ENCODE measurements at regions not wholly inside any gene's neighbourhood (a gene's known extent, or its start where the extent isn't known, plus 50 kb on each side); places are given as distances from the start of the nearest gene placed in this dataset.

DNA sequence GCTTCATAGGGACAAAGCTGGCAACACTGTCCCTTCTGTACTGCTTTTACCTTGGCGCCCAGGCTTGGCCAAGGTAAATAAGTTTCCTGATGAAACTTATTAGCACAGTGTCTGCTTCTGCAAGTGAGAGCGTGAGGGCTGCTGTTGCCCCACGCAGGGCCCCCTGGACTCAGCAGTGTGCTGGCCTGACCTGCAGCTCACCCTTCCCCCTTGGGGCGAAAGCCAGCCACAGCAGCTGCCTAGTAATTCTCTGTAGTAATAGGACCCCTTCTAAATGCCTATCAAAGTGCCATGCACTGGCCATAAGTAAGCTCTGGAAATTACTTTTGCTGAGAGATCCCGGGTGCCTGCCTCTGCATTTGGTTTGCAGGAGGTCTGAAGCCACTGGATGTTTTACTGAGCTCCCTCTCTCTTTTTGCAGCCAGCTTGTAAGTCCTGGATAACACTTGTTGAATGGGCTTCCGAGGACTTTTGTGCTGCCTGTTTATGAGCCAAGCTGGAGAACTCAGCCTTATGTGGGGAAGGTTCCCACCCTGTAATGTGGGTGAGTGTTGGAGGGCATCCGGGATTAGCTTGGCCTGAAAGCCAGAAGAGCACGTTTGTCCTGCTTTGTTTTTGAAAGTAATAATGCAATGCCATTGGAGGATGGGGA lies 293.9 kb downstream of the C7orf25 start:
- DNase-seq (ENCODE audit: low read depth in 2 of 2), result no peak

DNA sequence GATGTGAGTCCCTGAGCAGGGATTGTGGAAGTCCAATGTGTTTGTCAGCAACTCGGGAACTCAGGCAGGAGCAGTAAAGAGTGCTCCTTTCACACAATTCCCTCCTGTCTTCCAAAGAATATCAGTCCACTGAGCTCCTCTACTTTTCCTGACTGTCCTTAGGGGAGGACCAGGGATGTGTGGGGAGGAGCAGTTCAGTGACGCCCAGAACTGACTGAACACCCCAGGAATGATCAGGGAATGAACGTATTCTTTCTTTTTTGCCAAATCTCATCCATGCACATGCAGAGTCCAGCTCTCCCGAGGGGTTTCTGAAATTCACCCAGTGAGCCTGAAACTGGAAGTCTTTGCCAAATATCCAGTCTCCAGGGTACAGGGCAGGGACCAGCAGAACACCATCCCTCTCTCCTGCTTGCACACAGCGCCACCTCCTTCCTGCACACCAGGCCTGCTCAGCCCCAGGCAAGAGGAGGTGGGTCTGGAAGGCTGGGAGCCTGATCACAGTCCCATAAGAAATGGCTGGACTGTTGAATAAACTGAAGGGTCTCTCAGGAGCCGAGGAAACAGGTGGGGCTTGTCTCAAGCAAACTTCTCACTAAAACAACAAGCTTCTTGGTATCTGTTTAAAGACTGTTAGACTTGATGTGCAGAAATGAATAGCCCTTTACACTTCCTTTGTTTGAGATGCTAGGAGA lies 294.7 kb downstream of the C7orf25 start:
- DNase-seq (ENCODE audit: low read depth in 2 of 2), result no peak

DNA sequence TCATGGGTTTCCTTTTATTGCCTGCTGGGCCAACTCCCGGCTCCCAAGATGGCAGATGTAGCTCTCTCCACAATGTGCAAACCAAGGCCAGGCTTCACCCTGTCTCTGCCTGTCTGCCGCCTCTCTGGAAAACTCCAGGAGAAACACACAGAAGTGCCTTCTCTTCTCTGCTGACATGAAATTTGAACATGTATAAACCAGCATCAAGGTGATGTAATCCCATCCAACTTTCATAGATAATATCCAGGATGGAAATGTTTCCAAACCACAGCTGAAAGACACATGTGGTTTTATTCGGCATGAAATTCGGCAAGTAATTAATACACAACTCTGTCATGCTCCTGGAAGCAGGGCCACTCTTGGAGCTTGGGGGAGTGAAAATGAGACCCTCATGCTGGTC lies 297.2 kb downstream of the C7orf25 start:
- no peak for DNase-seq (ENCODE audit: low read depth in 2 of 2)

DNA sequence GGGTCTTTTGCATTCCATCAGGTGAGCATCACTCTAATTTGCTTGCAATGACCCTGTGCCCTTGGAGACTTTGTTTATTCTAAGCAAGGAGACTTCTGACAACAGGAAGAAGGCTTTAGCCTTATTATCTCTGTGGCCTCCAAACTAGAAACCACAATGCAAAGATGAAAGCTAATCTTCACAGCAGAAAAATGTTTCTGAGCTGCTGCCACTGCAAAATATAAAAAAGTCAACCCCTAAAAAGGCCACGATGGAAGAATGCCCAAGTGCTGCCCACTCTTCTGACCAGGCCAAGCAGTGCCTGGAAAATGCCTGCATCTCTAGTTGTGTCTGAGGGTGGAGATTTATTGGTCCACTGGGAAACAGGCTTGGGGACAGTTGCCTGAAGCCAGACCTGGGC lies 299.9 kb downstream of the C7orf25 start:
- DNase-seq (ENCODE audit: low read depth in 2 of 2), result no peak

DNA sequence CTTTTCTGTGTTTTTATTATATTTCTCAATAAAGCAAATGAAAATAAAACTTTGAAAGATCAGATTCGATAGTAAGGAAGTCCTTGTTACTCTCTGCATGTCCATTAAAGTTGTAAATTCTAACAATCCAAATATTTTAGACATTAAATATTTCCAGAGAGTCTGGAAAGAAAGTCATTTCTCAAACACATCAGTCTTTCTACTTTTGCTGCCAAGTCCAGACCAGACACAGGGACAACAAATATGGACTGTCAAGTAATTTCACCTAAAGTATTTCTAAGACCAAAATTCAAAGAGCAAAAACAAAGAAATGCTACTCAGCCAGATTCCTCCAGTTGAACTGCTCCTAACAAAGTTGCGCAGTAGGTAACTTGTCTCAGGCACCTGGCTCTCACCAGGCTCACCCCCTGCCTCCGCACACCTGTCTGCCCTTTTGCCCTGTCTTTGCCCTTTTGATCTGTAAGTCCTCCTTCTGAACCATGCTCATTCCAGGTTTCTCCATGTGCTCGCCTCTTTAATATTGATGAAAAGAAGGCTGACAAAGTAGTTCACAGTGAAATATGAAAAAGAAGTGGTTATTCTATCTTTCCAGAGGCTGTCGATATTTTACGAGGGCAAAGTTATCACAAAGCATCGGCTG lies 300.5 kb downstream of the C7orf25 start:
- no peak for DNase-seq (ENCODE audit: low read depth in 2 of 2)

DNA sequence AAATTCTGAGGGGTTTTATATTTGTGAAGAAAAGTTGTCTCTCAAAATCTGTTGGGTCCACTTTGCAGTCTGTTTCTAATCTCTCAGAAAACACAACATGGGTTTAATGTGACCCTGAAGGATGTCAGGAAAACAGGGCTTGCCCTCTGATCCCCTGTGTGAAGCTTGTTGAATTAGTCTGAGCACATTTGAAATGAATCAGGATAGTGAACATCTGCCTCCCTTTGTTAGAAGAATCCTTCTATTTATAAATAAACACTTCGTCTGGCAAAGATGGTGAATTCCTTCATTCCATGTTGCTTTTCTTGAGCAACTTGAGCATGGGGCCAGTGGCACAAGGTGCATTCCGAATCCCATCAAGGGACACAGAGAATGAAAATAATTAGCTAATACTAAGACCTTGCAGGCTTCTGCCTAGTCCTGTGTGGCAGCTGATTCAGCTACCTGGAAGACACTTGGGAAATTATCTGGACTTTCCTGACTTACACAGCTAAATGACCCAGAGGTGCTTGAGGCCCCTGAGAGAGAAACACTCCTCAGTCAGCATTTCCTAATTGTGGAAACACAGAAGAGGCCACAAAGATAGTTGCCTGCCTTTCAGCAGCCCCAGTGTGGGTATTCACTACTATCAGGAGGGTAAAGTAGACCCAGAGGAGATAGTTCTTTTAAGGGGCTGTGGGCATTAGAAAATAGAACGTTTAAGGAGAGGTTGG lies 305.5 kb downstream of the C7orf25 start:
- no peak for DNase-seq (ENCODE audit: low read depth in 2 of 2)

DNA sequence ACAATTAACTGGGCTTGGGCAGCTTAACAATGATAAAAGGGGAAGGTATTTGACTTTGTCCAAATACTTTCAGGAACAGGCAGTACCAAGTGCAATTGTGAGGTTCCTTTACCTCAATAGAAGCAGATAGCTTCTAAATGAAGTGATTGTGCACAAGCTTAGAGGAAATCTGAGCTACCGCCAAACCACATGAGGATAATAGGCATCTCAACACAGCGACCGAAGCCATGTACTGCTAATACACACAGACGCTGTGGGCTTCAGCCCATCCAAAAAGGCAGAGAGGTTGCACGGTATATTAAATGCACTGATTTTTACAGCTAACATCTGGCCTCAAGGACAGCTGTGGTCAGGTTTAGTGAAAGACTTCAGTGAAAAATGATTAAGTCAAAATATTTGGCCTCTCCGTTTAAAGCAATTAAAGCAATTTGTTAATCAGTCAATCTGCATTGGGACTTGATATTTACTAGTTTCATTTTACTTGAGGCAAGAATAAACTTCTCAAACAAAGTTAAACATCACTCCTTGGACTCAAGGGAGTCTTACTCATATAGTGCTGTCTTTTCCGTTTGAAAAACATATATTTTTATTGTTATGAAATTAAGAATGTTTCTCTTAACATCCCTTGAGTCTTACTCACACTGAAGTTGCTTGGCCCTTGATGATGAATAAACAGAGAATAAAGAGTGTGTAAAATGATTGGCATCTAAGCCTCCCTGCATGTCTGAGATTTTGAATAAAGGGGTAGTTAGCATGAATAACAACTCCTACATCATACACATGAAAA lies 306.3 kb downstream of the C7orf25 start:
- DNase-seq (ENCODE audit: low read depth in 2 of 2), result no peak

DNA sequence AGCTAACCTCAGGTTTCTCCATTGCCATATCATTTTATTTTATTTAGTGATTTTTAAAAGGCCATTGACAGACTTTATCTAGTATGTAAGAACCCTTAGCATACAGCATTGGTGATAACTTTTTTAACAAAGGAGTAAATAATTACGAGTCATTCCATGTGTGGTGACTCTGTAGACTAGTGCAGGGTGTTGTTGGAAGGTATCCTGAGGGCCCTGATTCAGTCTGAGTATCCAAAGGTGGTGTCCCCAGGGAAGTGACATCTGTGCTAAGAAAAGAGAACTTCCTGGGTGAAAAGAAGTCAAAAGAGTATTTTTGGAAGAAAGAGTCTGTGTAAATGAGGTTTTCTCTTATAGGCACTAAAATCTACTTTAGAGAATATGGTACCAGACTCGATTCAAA lies 308.4 kb downstream of the C7orf25 start:
- DNase-seq (ENCODE audit: low read depth in 2 of 2), result no peak

DNA sequence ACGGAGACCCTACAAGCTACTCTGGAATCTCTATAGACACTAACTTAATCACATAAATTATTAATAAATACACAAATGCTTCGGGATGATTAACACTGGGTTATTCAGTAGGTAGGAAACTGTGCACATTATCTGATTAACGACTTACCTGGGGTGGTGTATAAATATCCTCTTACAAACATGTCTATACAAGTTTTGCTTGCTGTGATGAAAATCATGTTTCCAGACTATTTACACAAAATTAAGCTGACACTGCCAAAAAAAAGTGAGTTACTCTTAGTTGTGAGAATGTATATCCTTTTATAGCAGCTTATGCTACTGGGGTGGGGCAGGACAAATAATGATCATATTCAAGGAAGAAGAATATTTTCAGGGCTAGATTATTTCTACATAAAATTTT lies 314.6 kb downstream of the C7orf25 start:
- DNase-seq (ENCODE audit: low read depth in 2 of 2), result no peak

DNA sequence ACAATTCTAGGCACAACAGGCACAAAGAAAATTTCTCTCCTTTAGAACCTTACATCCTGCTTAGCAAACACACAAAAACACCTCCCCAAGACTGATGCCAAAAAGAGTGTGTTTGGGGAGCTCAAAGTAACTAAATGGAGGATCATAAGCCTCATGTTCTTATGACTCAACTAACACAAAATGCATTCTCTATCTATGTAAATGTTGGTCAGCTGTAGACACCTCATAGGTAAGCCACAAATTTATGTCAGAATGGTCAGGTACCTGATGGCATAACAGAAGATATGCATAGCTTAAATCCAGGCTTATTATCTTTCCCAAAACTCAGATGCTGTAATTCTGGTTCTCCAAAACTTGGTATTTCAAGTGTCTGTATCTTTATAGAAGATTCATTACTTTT lies 315.1 kb downstream of the C7orf25 start:
- no peak for DNase-seq (ENCODE audit: low read depth in 2 of 2)

DNA sequence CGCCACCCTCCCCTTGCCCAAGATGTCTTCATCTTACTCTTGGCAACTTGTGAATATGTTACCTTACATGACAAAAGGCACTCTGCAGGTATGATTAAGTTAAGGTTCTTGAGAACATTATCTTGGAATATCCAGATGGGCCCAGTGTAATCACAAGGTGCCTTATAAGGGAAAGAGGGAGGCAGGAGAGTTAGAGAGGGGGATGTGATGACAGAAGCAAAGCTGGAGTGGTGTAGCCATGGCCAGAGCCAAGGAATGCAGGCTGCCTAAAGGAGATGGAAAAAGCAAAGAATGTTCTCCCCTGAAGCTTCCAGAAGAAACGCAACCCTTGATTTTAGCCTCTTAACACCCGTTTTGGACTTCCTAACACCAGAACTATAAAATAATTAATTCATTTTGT lies 318.0 kb downstream of the C7orf25 start:
- no peak for DNase-seq (ENCODE audit: low read depth in 2 of 2)

DNA sequence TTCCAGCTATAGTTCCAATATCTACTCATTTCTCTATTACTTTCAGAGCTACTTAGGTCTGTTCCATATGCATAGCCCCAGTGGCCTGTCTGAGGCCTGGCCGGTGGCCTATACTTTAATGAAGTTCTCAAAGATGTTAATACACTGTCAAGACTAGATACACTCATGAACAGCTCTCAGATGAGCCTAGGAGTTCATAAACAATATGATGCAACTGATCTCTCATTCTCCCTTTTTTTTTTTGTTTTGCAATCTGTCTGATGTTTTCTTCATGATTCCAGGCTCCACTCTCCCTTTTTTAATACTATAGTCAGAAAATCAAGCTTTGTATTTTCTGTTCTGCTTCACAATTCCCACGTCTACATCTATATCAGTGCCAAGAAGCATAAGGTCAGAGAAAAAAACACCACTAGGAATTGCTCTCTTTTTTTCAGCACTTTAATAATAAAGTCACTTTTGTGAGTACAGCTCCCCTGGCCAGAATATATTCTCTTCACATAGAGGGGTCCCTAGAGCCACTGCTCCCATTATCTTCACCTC lies 321.0 kb downstream of the C7orf25 start:
- DNase-seq (ENCODE audit: low read depth in 2 of 2), result no peak

DNA sequence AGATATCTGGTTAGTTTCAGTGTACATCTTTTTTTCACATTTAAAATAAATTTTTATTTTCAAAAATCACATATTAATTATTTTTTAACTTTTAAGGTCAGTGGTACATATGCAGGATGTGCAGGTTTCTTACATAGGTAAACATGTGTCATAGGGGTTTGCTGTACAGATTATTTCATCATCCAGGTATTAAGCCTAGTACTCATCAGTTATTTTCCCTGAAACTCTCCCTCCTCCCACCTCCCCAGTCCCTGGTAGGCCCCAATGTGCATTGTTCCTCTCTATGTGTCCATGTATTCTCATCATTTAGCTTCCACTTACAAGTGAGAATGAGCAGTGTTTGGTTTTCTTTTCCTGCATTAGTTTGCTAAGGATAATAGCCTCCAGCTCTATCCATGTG lies 323.0 kb downstream of the C7orf25 start:
- DNase-seq (ENCODE audit: low read depth in 2 of 2), result no peak

DNA sequence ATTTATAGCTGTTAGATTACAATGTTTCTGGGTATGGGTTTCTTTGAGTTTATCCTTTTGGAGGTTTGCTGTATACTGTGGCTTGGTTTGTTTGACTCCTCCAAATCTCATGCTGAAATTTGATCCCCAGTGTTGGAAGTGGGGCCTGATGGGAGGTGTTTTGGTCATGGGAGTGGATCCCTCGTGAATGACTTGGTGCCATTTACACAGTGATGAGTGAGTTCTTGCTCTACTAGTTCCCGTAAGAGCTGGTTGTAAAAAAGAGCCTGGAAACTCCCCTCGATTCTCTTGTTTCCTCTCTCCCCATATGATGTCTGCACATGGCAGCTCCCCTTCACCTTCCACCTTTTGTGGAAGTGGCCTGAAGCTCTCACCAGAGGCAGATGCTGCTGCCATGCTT lies 324.1 kb downstream of the C7orf25 start:
- DNase-seq (ENCODE audit: low read depth in 2 of 2), result no peak

DNA sequence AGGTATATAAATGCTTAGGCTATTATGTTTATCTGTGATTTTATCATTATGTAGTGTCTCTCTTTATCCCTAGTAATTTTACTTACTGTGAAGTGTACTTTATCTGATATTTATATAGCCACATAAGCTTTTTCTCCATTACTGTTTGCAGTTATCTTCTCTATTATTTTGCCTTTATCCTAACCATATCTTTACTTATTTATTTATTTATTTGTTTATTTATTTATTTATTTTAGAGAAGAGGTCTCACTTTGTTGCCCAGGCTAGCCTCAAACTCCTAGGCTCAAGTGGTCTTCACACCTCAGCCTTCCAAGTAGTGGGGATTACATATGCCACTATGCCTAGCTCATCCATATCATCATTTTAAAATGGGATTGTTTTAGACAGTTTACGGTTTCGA lies 331.8 kb downstream of the C7orf25 start:
- DNase-seq (ENCODE audit: low read depth in 2 of 2), result no peak

DNA sequence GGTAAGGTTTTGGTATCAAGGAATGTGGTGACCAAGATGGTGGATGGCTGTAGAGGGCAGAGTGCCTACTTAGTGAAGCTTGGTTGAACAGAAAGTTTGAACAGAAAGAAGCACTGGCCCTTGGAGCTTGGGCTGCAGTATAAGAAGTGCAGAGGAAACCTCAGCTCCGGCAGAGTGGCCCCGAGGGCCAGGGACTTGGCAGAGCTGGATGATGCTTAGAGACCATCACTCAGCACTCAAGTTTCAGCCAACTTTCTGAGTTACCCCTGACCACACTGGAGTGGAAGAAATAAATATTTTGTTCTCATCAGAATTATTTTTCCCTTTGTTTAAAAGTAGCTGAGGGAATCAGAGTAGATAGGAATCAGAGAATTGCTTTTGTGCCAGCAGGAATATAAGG lies 336.7 kb downstream of the C7orf25 start:
- DNase-seq (ENCODE audit: low read depth in 2 of 2), result no peak

DNA sequence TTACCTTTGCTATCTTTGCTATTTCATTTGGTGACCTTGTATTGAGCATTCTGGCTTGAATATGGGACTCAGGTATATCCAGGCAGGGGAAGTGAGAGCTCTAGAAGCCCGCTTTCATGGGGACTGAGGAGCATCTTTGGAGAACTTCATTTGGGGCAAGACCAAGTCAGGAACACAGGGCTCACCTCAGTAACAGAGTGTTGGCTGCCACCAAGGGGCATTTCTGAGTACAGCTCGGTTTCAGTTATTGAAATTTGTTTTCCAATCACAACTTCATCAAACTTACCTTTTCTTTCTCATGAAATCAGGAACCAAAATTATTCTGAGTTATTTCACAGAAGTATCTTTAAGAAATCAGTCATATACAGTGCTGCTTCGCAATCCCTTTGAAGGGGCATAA lies 337.2 kb downstream of the C7orf25 start:
- DNase-seq (ENCODE audit: low read depth in 2 of 2), result no peak

DNA sequence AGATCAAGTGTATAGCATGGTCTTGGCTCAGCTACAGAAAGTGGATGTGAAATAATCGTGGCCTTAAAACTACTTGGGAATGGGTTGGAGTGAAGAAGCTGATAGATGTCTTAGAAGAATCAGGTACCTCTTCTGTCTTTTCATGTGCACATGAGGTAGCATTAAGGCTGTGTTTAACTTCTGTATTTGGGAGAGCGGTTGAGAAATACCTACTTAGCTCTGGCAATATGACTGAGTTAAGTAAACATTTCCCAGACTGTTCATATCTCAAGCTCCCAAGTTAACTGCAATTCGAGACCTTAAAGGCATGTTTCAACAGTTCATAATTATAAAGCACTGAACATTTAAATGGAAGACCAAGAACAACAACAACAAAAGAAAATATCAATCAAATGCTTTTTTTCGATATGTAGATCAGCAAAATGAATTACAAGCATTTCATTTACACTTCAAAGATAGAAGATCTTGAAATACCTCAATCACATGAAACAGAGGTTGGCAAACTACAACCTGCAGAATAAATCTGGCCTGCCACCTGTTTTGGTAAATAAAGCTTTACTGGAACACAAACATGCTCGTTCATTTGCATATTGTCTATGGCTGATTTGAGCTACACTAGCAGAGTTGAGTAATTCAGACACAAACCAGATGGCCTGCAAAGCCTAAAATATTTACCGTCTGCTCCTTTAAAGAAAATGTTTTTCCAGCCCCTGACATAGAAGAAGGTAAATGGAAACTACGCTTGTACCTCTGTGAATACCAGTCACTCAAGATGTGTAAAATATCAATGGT lies 337.1 kb upstream of the GLI3 start:
- no peak for DNase-seq (ENCODE audit: low read depth in 2 of 2)

DNA sequence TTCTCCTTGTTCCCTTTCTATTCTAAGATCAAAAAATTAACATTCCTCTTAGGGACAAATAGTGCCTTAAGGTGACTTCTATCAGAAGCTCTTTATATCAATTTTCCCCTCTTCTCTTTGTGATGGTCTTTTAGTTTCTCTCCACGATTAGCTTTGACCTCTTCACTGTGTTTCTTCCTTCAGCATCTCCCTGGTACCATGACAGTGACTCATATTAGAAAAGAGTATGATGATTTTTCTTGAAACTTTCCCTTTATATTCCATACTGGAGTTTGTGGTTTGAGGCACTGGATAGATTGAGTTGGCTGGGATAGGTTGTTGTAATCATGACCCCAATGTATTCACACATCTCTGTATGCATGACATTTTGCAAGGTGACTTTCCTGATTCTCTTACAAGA lies 335.6 kb upstream of the GLI3 start:
- no peak for DNase-seq (ENCODE audit: low read depth in 2 of 2)

DNA sequence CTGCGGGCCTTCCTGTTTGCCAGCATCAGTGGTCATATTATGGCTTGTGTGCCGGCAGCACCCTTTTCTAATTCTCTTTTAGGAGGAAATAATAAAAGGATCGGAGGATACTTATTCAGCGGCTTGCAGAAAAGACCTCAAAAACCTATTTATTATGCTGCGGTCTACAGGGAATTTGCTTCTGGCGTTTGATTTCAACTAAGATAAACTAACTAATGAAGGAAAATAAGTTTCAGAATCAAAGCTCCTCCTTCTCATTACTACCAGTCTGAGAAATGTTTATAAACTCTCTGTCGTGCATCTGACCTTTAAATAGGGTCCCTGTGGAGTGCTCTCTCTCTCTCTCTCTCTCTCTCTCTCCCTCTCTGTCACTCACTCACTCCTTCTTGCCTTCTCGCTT lies 335.0 kb upstream of the GLI3 start:
- no peak for DNase-seq (ENCODE audit: low read depth in 2 of 2)

DNA sequence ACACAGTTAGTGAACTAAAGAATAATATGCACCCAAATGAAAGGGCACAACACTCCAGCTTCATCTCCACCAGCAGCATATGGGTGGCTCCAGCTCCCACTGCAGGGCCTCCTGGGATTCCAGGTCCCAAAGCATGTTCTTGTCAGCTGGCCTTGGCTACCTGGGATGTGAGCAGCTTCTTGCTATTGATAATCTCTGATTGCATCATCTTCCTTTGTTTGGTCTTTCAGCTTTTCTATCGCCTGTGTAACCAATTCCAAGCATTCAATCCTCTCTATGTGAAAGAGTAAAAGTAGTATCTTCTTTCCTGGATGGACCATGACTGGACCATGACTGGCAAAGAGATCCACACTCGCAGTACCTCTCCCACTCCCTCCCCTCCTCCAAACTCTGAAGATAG lies 333.9 kb upstream of the GLI3 start:
- DNase-seq (ENCODE audit: low read depth in 2 of 2), result no peak
